WTC11 (cell line): ENCODE measurements at regions not wholly inside any gene's neighbourhood (a gene's known extent, or its start where the extent isn't known, plus 50 kb on each side); places are given as distances from the start of the nearest gene placed in this dataset.

Source experiments
- ATAC-seq: fragments of 200-7000 bp; cut with Tn5 transposase; 2 replicates; pipeline ENCODE4 v1.10.0; 2021; ENCODE audit warnings: mild to moderate bottlenecking, moderate library complexity
- CTCF ChIA-PET: fragments of 300-600 bp; sonication (Branson Sonifier 250); formaldehyde crosslinking; loops from one replicate; lab custom pipeline; 2021; ENCODE audit warnings: antibody characterized with exemption; lab: Charles Lee
- POLR2A ChIA-PET: fragments of 350-600 bp; sonication (Branson Sonifier 250); formaldehyde crosslinking; loops from one replicate; lab custom pipeline; 2021; ENCODE audit warnings: antibody characterized with exemption; lab: Charles Lee
- DNase-seq: peaks from one replicate; pipeline ENCODE4 v3.0.0; 2021; ENCODE audit warnings: low spot score
- H3K27ac Mint-ChIP-seq: 2 replicates; pipeline ENCODE4 v1.8.0; 2021; ENCODE audit warnings: mixed read lengths
- H3K27me3 Mint-ChIP-seq: 2 replicates; pipeline ENCODE4 v1.8.0; 2021; ENCODE audit warnings: low read depth, mild to moderate bottlenecking, moderate library complexity, mixed read lengths
- H3K36me3 Mint-ChIP-seq: 2 replicates; pipeline ENCODE4 v1.8.0; 2021; ENCODE audit warnings: mixed read lengths
- H3K4me1 Mint-ChIP-seq: 2 replicates; pipeline ENCODE4 v1.8.0; 2022; ENCODE audit warnings: mixed read lengths
- H3K4me3 Mint-ChIP-seq: 2 replicates; pipeline ENCODE4 v1.8.0; 2021; ENCODE audit warnings: mild to moderate bottlenecking, moderate library complexity, mixed read lengths
- H3K9me3 Mint-ChIP-seq: 2 replicates; pipeline ENCODE4 v1.8.0; 2021; ENCODE audit warnings: mixed read lengths
- ARID4B ChIP-seq: sonication (generic); formaldehyde crosslinking; IDR thresholded peaks from 2 replicates; pipeline ENCODE4 v1.8.0; 2023; ENCODE audit warnings: missing genetic modification reagents, mild to moderate bottlenecking, borderline replicate concordance
- EMX1 ChIP-seq: fragments of 250-450 bp; sonication (Bioruptor Pico); IDR thresholded peaks from 2 replicates; pipeline ENCODE4 v1.8.0; 2021; ENCODE audit warnings: mild to moderate bottlenecking
- FOXP4 ChIP-seq: sonication (generic); formaldehyde crosslinking; IDR thresholded peaks from 2 replicates; pipeline ENCODE4 v1.8.0; 2022; ENCODE audit warnings: mild to moderate bottlenecking, missing genetic modification reagents
- GABPB1 ChIP-seq: sonication (generic); formaldehyde crosslinking; IDR thresholded peaks from 2 replicates; pipeline ENCODE4 v1.8.1; 2023; ENCODE audit warnings: mild to moderate bottlenecking, missing genetic modification reagents
- HMGA2 ChIP-seq: fragments of 250-450 bp; sonication (Bioruptor Pico); IDR thresholded peaks from 2 replicates; pipeline ENCODE4 v1.4.0; 2021; ENCODE audit warnings: mild to moderate bottlenecking, moderate library complexity
- IRF2 ChIP-seq: sonication (generic); formaldehyde crosslinking; IDR thresholded peaks from 2 replicates; pipeline ENCODE4 v1.8.0; 2022; ENCODE audit warnings: low read depth, missing genetic modification reagents, borderline replicate concordance
- MAX ChIP-seq: sonication (generic); formaldehyde crosslinking; IDR thresholded peaks from 2 replicates; pipeline ENCODE4 v1.8.0; 2022; ENCODE audit warnings: mild to moderate bottlenecking, missing genetic modification reagents
- NR1H2 ChIP-seq: sonication (generic); formaldehyde crosslinking; IDR thresholded peaks from 2 replicates; pipeline ENCODE4 v1.9.0; 2021; ENCODE audit warnings: mild to moderate bottlenecking, moderate library complexity, missing genetic modification reagents
- PRRX2 ChIP-seq: fragments of 250-450 bp; sonication (Bioruptor Pico); IDR thresholded peaks from 2 replicates; pipeline ENCODE4 v1.8.0; 2021; ENCODE audit warnings: mild to moderate bottlenecking
- ZMAT4 ChIP-seq: fragments of 250-450 bp; sonication (Bioruptor Pico); IDR thresholded peaks from 2 replicates; pipeline ENCODE4 v1.9.0; 2021; ENCODE audit warnings: mild to moderate bottlenecking
- ZNF121 ChIP-seq: sonication (generic); formaldehyde crosslinking; IDR thresholded peaks from 2 replicates; pipeline ENCODE4 v1.8.0; 2023; ENCODE audit warnings: missing genetic modification reagents
- ZNF396 ChIP-seq: fragments of 250-450 bp; sonication (Bioruptor Pico); IDR thresholded peaks from 2 replicates; pipeline ENCODE4 v1.8.0; 2021; ENCODE audit warnings: mild to moderate bottlenecking, moderate library complexity, borderline replicate concordance
- TF ChIP-seq, protein P1 (sequence below): sonication (generic); formaldehyde crosslinking; IDR thresholded peaks from 2 replicates; pipeline ENCODE4 v1.8.0; 2022; ENCODE audit warnings: missing genetic modification reagents
- TF ChIP-seq, protein P2 (sequence below): sonication (generic); formaldehyde crosslinking; IDR thresholded peaks from 2 replicates; pipeline ENCODE4 v1.8.1; 2022; ENCODE audit warnings: mild to moderate bottlenecking, missing genetic modification reagents, moderate library complexity, borderline replicate concordance
- TF ChIP-seq, protein P3 (sequence below): sonication (generic); formaldehyde crosslinking; IDR thresholded peaks from 2 replicates; pipeline ENCODE4 v1.8.0; 2022; ENCODE audit warnings: mild to moderate bottlenecking, missing genetic modification reagents

- TF ChIP-seq, protein P1, sequence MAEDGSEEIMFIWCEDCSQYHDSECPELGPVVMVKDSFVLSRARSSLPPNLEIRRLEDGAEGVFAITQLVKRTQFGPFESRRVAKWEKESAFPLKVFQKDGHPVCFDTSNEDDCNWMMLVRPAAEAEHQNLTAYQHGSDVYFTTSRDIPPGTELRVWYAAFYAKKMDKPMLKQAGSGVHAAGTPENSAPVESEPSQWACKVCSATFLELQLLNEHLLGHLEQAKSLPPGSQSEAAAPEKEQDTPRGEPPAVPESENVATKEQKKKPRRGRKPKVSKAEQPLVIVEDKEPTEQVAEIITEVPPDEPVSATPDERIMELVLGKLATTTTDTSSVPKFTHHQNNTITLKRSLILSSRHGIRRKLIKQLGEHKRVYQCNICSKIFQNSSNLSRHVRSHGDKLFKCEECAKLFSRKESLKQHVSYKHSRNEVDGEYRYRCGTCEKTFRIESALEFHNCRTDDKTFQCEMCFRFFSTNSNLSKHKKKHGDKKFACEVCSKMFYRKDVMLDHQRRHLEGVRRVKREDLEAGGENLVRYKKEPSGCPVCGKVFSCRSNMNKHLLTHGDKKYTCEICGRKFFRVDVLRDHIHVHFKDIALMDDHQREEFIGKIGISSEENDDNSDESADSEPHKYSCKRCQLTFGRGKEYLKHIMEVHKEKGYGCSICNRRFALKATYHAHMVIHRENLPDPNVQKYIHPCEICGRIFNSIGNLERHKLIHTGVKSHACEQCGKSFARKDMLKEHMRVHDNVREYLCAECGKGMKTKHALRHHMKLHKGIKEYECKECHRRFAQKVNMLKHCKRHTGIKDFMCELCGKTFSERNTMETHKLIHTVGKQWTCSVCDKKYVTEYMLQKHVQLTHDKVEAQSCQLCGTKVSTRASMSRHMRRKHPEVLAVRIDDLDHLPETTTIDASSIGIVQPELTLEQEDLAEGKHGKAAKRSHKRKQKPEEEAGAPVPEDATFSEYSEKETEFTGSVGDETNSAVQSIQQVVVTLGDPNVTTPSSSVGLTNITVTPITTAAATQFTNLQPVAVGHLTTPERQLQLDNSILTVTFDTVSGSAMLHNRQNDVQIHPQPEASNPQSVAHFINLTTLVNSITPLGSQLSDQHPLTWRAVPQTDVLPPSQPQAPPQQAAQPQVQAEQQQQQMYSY = no peak
- TF ChIP-seq ZMAT4 (no peak), HMGA2 (CRISPR knock-in tag) (no peak), ARID4B (no peak), ZNF396 (no peak)
These were observed 105.3 kb upstream of the DYRK2 start (continued) for GRCh38 chr12:67543021-67543770.

- H3K9me3 Mint-ChIP-seq = peaks cover 1% of the 10 kb centered on the region
- no peak for DNase-seq
- no peak overlapping the region for H3K27ac Mint-ChIP-seq
- no peaks in the 10 kb centered on the region for H3K36me3 Mint-ChIP-seq
- ATAC-seq = no peak
- no peaks in the 10 kb centered on the region for H3K27me3 Mint-ChIP-seq
- no peak for TF ChIP-seq FOXP4 (CRISPR knock-in tag)
- TF ChIP-seq, all 79 proteins: peak for 0
- ChIA-PET POLR2A (no interaction called here), CTCF (no interaction called here)
- Mint-ChIP-seq H3K4me1 (no peaks in the 10 kb centered on the region; the same call in 1 of the 2 replicates), H3K4me3 (no peak overlapping the region)
These were observed 103.2 kb upstream of the DYRK2 start for GRCh38 chr12:67545298-67545697.

- H3K4me1 Mint-ChIP-seq = no peaks in the 10 kb centered on the region; the same call in 1 of the 2 replicates
- ChIA-PET CTCF (no interaction called here), POLR2A (no interaction called here)
- no peaks in the 10 kb centered on the region for H3K27me3 Mint-ChIP-seq
- no peak overlapping the region for H3K4me3 Mint-ChIP-seq
- peaks cover 15% of the 10 kb centered on the region for H3K9me3 Mint-ChIP-seq
- DNase-seq (no peak), ATAC-seq (no peak)
- H3K36me3 Mint-ChIP-seq = no peaks in the 10 kb centered on the region
- no peak overlapping the region for H3K27ac Mint-ChIP-seq
- TF ChIP-seq EMX1 (CRISPR knock-in tag) (no peak), PRRX2 (CRISPR knock-in tag) (no peak), IRF2 (CRISPR knock-in tag) (no peak), MAX (CRISPR knock-in tag) (no peak), ZNF121 (CRISPR knock-in tag) (no peak), FOXP4 (CRISPR knock-in tag) (no peak), NR1H2 (CRISPR knock-in tag) (no peak), GABPB1 (no peak)
- TF ChIP-seq, protein P2, sequence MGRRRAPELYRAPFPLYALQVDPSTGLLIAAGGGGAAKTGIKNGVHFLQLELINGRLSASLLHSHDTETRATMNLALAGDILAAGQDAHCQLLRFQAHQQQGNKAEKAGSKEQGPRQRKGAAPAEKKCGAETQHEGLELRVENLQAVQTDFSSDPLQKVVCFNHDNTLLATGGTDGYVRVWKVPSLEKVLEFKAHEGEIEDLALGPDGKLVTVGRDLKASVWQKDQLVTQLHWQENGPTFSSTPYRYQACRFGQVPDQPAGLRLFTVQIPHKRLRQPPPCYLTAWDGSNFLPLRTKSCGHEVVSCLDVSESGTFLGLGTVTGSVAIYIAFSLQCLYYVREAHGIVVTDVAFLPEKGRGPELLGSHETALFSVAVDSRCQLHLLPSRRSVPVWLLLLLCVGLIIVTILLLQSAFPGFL = no peak
- TF ChIP-seq, protein P3, sequence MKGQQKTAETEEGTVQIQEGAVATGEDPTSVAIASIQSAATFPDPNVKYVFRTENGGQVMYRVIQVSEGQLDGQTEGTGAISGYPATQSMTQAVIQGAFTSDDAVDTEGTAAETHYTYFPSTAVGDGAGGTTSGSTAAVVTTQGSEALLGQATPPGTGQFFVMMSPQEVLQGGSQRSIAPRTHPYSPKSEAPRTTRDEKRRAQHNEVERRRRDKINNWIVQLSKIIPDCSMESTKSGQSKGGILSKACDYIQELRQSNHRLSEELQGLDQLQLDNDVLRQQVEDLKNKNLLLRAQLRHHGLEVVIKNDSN = no peak
These were observed 101.8 kb upstream of the DYRK2 start for GRCh38 chr12:67546746-67547145.
